Stimulated activated naive CD8-positive, alpha-beta T cell treated with anti-CD3 and anti-CD28 coated beads, Interleukin-15, amount 100 ng/mL, for 72 hours (primary cell): ENCODE measurements at regions not wholly inside any gene's neighbourhood (a gene's known extent, or its start where the extent isn't known, plus 50 kb on each side); places are given as distances from the start of the nearest gene placed in this dataset.
"Not testable (repeated sequence)": the region's sequence is repeated elsewhere in the genome, so short reads cannot be mapped to it uniquely, and the experiment has no call there.

Source experiments
- ATAC-seq: fragments of 150-1000 bp; cut with Tn5 transposase; 2 replicates; pipeline ENCODE4 v1.10.0; 2021; ENCODE audit warnings: mild to moderate bottlenecking, moderate library complexity
- DNase-seq, 2 donors: peaks; one replicate each; pipeline ENCODE4 v3.0.0; 2021 to 2022
- H3K27ac Mint-ChIP-seq, 2 donors: one replicate each; pipeline ENCODE4 v1.8.0; 2022; ENCODE audit warnings: mild to moderate bottlenecking in 2 of 2, mixed read lengths in 2 of 2, moderate library complexity in 2 of 2
- H3K27me3 Mint-ChIP-seq: one replicate; pipeline ENCODE4 v1.8.0; 2022; ENCODE audit warnings: mixed read lengths
- H3K4me1 Mint-ChIP-seq: one replicate; pipeline ENCODE4 v1.8.0; 2022; ENCODE audit warnings: mild to moderate bottlenecking, mixed read lengths
- H3K4me3 Mint-ChIP-seq, 2 donors: one replicate each; pipeline ENCODE4 v1.8.0; 2022; ENCODE audit warnings: mild to moderate bottlenecking in 2 of 2, mixed read lengths in 2 of 2, moderate library complexity in 1 of 2
- H3K9me3 Mint-ChIP-seq, 2 donors: one replicate each; pipeline ENCODE4 v1.8.0; 2022; ENCODE audit warnings: mixed read lengths in 2 of 2

GRCh38 chr5:91586232-91586631, 203.1 kb upstream of the ARRDC3 start:
- no peak for ATAC-seq
- Mint-ChIP-seq H3K27me3 (no peaks in the 10 kb centered on the region), H3K9me3 (peaks cover 5 to 6% of the 10 kb centered on the region in 2 donors), H3K4me3 (no peak overlapping the region), H3K27ac (no peak overlapping the region), H3K4me1 (no peaks in the 10 kb centered on the region)
- DNase-seq, result no peak

GRCh38 chr5:91584352-91584751, 201.2 kb upstream of the ARRDC3 start:
- H3K27ac Mint-ChIP-seq, result no peak overlapping the region
- no peaks in the 10 kb centered on the region for H3K4me1 Mint-ChIP-seq
- H3K27me3 Mint-ChIP-seq, result no peaks in the 10 kb centered on the region
- H3K4me3 Mint-ChIP-seq, result no peak overlapping the region
- H3K9me3 Mint-ChIP-seq, result no peaks in the 10 kb centered on the region
- DNase-seq (no peak), ATAC-seq (no peak)

- peaks cover 26 to 49% of the 10 kb centered on the region in 2 donors for H3K9me3 Mint-ChIP-seq
- not testable (repeated sequence) for ATAC-seq, H3K4me1 Mint-ChIP-seq, H3K4me3 Mint-ChIP-seq, DNase-seq, H3K27me3 Mint-ChIP-seq, H3K27ac Mint-ChIP-seq
These were observed 182.9 kb upstream of the ARRDC3 start for GRCh38 chr5:91566012-91566411.

GRCh38 chr5:91562922-91563321, 179.8 kb upstream of the ARRDC3 start:
- Mint-ChIP-seq H3K9me3 (peaks cover 38 to 54% of the 10 kb centered on the region in 2 donors), H3K4me3 (no peak overlapping the region), H3K27ac (no peak overlapping the region), H3K4me1 (no peaks in the 10 kb centered on the region), H3K27me3 (no peaks in the 10 kb centered on the region)
- DNase-seq (no peak), ATAC-seq (no peak)

DNA sequence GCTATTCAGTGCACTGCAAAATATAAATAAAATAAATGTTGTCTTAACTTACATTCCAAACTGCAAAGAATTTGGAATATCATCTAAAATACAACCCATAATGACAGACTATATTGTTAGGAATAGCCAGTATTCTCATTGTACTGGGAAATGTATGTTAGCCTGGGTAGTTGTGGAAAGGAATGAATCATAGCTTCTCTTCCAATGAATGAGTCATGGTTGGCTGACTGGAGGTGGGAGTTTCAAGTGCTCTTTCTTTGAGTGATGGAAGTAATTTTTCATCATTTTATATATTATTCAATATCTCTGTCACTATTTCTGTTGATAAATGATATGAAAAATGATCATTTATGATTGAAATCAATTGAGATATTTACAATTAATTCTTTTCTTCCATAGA, 158.6 kb upstream of the ARRDC3 start:
- H3K9me3 Mint-ChIP-seq, result no peaks in the 10 kb centered on the region
- H3K4me1 Mint-ChIP-seq, result no peaks in the 10 kb centered on the region
- H3K27me3 Mint-ChIP-seq, result no peaks in the 10 kb centered on the region
- ATAC-seq, result no peak
- H3K4me3 Mint-ChIP-seq, result no peak overlapping the region
- DNase-seq, result no peak
- H3K27ac Mint-ChIP-seq, result no peak overlapping the region

DNA sequence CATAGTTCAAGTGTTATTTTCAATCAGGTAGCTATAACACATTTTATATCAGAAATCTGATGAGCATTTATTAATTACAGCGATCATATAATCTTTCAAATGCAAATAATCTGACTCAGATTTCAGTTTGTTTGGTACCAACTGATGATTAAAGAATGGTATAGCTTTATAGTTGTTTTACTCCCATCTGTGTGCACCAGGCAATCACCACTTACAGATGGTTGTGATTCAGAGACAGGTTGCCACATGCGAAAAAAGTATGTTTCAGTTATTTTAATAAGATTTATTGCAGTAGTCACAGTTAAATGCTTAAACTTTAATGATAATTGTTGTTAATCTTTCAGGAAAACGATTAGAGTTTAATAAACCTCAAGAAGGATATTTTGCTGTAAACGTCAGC, 155.1 kb upstream of the ARRDC3 start:
- DNase-seq (no peak), ATAC-seq (no peak)
- no peaks in the 10 kb centered on the region for H3K27me3 Mint-ChIP-seq
- no peaks in the 10 kb centered on the region for H3K9me3 Mint-ChIP-seq
- no peaks in the 10 kb centered on the region for H3K4me1 Mint-ChIP-seq
- no peak overlapping the region for H3K27ac Mint-ChIP-seq
- no peak overlapping the region for H3K4me3 Mint-ChIP-seq

DNA sequence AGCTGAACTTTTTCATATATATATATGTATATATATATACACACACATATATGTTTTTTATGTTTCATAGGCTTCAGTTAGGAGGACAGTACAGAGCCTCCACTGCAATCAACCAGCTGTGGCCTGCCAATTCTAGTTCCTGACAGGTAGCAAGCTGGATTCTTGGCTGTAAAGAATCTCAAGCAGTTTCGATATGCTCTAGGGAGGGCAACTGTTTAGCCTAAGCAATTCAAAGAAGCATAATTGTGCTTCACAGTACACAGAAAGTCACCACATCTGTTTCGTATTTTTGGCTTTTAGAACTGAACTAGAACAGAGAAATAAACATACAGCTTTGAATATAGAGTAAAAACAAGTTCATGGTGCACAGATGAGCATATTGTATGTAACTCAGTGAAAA, 152.4 kb upstream of the ARRDC3 start:
- Mint-ChIP-seq H3K27me3 (no peaks in the 10 kb centered on the region), H3K4me3 (no peak overlapping the region), H3K4me1 (no peaks in the 10 kb centered on the region), H3K9me3 (no peaks in the 10 kb centered on the region), H3K27ac (no peak overlapping the region)
- DNase-seq (no peak), ATAC-seq (no peak)

GRCh38 chr5:91534332-91534731, 151.2 kb upstream of the ARRDC3 start:
- H3K4me3 Mint-ChIP-seq, result no peak overlapping the region
- no peak for ATAC-seq
- DNase-seq, result no peak
- peaks cover 0 to 1% of the 10 kb centered on the region in 2 donors for H3K9me3 Mint-ChIP-seq
- H3K27ac Mint-ChIP-seq, result no peak overlapping the region
- H3K4me1 Mint-ChIP-seq, result no peaks in the 10 kb centered on the region
- H3K27me3 Mint-ChIP-seq, result no peaks in the 10 kb centered on the region

GRCh38 chr5:91532779-91533178, 149.7 kb upstream of the ARRDC3 start:
- H3K4me1 Mint-ChIP-seq, result no peaks in the 10 kb centered on the region
- no peak overlapping the region for H3K27ac Mint-ChIP-seq
- H3K9me3 Mint-ChIP-seq, result peaks cover 0 to 5% of the 10 kb centered on the region in 2 donors
- H3K4me3 Mint-ChIP-seq, result no peak overlapping the region
- ATAC-seq, result no peak
- no peak for DNase-seq
- H3K27me3 Mint-ChIP-seq, result no peaks in the 10 kb centered on the region

DNA sequence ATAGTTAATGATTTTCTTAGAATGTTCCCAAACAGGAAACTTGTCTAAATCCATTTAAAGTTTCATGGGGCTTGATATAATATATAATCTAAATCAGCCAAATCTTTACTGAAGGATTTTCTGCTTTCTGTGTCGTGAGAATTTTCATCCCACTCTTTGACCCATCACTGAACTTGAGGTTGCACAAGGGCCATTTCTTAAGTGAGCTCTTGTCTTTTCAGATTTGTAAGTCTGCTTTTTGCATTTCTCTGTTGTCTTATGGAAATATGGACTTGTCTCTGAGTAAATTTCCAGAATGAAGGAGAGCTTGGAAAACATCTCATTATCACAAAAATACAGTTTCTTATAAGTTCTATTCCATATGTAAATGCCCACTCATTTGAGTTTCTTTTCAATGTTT, 149.2 kb upstream of the ARRDC3 start:
- Mint-ChIP-seq H3K4me1 (no peaks in the 10 kb centered on the region), H3K4me3 (no peak overlapping the region), H3K27me3 (no peaks in the 10 kb centered on the region), H3K9me3 (peaks cover 0 to 5% of the 10 kb centered on the region in 2 donors), H3K27ac (no peak overlapping the region)
- DNase-seq (no peak), ATAC-seq (no peak)

DNA sequence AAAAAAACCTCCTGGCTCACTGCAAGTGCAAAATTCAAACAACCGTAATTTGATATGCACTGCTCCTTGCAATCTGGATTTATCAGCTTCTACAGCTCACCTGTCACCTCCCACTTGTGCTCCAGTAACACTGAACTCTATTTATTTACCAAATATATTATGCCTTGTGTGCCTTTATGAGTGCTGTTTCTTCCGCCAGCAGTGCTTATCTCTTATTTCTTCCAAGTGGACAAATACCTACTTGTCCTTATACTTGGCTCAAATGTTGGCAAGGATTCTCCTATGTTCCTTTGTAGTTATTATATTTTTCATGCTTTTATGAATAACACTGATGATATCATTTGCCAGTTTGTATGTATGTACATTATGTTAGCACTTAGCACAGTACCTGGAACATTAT, 145.7 kb upstream of the ARRDC3 start:
- H3K4me1 Mint-ChIP-seq, result no peaks in the 10 kb centered on the region
- DNase-seq (no peak), ATAC-seq (no peak)
- H3K27me3 Mint-ChIP-seq, result no peaks in the 10 kb centered on the region
- H3K4me3 Mint-ChIP-seq, result no peak overlapping the region
- H3K27ac Mint-ChIP-seq, result no peak overlapping the region
- peaks cover 0 to 5% of the 10 kb centered on the region in 2 donors for H3K9me3 Mint-ChIP-seq

DNA sequence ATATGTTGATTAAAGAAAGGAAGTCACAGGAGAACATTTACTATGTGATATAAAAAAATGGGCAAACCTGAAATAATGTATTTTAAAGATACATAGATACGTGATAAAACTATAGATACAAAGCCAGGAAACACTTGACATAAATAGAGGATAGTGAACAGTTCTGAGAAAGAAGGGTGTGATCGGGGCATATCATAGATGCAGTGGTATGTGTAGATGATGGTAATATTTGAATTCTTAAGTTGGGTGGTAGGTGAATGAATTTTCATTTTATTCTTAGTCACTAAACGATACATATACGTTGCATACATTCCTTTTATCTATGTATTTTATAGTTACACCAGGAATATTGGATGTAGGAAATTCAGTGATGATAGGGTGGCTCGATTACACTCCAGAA, 138.7 kb upstream of the ARRDC3 start:
- H3K4me1 Mint-ChIP-seq, result peaks cover 6% of the 10 kb centered on the region
- H3K27me3 Mint-ChIP-seq, result no peaks in the 10 kb centered on the region
- DNase-seq (no peak), ATAC-seq (no peak)
- H3K9me3 Mint-ChIP-seq, result no peaks in the 10 kb centered on the region
- H3K27ac Mint-ChIP-seq, result no peak overlapping the region
- H3K4me3 Mint-ChIP-seq, result no peak overlapping the region

- H3K27me3 Mint-ChIP-seq, result no peaks in the 10 kb centered on the region
- H3K9me3 Mint-ChIP-seq, result no peaks in the 10 kb centered on the region
- DNase-seq (no peak), ATAC-seq (no peak)
- H3K27ac Mint-ChIP-seq, result no peak overlapping the region
- H3K4me1 Mint-ChIP-seq, result peaks cover 6% of the 10 kb centered on the region
- no peak overlapping the region for H3K4me3 Mint-ChIP-seq
These were observed 138.2 kb upstream of the ARRDC3 start for GRCh38 chr5:91521334-91521733.

DNA sequence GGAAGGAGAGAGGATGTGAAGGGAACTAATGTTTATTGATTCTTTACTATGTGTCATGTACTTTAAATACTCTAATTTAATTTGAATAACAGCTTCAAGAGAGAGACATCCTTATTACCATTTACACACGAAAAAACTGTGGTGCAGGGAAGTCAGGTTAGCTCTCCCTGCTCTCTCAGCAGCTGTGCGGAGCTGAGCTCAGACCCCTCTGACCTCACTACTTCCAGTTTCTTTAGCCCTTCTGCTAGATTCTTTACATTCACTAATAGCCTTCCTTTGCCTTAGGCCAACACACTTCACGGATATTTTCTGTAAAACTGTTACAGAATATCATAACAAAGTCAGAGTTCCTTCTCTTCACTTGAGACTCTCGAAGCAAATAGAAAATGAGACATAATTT, 131.3 kb upstream of the ARRDC3 start:
- Mint-ChIP-seq H3K27ac (no peak overlapping the region), H3K9me3 (no peaks in the 10 kb centered on the region), H3K4me3 (no peak overlapping the region), H3K27me3 (no peaks in the 10 kb centered on the region), H3K4me1 (no peaks in the 10 kb centered on the region)
- DNase-seq (no peak), ATAC-seq (no peak)

GRCh38 chr5:91503321-91503720, 120.2 kb upstream of the ARRDC3 start:
- no peak for ATAC-seq
- Mint-ChIP-seq H3K27ac (no peak overlapping the region), H3K9me3 (no peaks in the 10 kb centered on the region), H3K4me1 (no peaks in the 10 kb centered on the region), H3K27me3 (no peaks in the 10 kb centered on the region), H3K4me3 (no peak overlapping the region)
- DNase-seq, result no peak

GRCh38 chr5:91500758-91501157, 117.6 kb upstream of the ARRDC3 start:
- Mint-ChIP-seq H3K4me1 (no peaks in the 10 kb centered on the region), H3K9me3 (no peaks in the 10 kb centered on the region), H3K4me3 (no peak overlapping the region), H3K27me3 (no peaks in the 10 kb centered on the region), H3K27ac (no peak overlapping the region)
- ATAC-seq (no peak), DNase-seq (no peak)

GRCh38 chr5:91499943-91500531, 116.9 kb upstream of the ARRDC3 start:
- no peak for DNase-seq
- H3K4me3 Mint-ChIP-seq, result no peak overlapping the region

More at GRCh38 chr5:91499943-91500531, 116.9 kb upstream of the ARRDC3 start:
- no peaks in the 10 kb centered on the region for H3K9me3 Mint-ChIP-seq
- H3K27me3 Mint-ChIP-seq, result no peaks in the 10 kb centered on the region
- no peaks in the 10 kb centered on the region for H3K4me1 Mint-ChIP-seq
- no peak for ATAC-seq
- no peak overlapping the region for H3K27ac Mint-ChIP-seq
